CD4-positive, alpha-beta T cell (primary cell): ENCODE measurements at regions not wholly inside any gene's neighbourhood (a gene's known extent, or its start where the extent isn't known, plus 50 kb on each side); places are given as distances from the start of the nearest gene placed in this dataset.

Experiments
- ATAC-seq: fragments of 200-7000 bp; cut with Tn5 transposase; one replicate; pipeline ENCODE4 v1.10.0; 2022; ENCODE audit warnings: mild to moderate bottlenecking; ENCODE audit not compliant: poor library complexity
- CTCF ChIA-PET: fragments of 350-600 bp; sonication (Branson Sonifier 250); formaldehyde crosslinking; loops from one replicate; lab custom pipeline; 2021; ENCODE audit warnings: antibody characterized with exemption, inconsistent platforms; lab: Charles Lee
- POLR2A ChIA-PET: fragments of 350-600 bp; sonication (Branson Sonifier 250); formaldehyde crosslinking; loops from one replicate; lab custom pipeline; 2021; ENCODE audit warnings: antibody characterized with exemption, inconsistent platforms; lab: Charles Lee
- DNase-seq, 14 experiments: peaks; one replicate each; pipeline ENCODE4 v3.0.0-alpha.2; 2013 to 2020; ENCODE audit warnings: mixed read lengths in 2 of 14
- H3K27ac ChIP-seq, 2 donors: one replicate each; pipeline versions ENCODE4 v1.5.1 to v1.7.0; 2013; ENCODE audit warnings: low read length in 2 of 2, low read depth in 1 of 2, mild to moderate bottlenecking in 1 of 2
- H3K27me3 ChIP-seq, 2 experiments: 1 replicate in 1 of 2; 2 replicates in 1 of 2; pipeline versions ENCODE4 v1.6.1 to v1.7.0; 2013; ENCODE audit warnings: low read length in 2 of 2, control low read depth in 1 of 2, mild to moderate bottlenecking in 1 of 2, moderate library complexity in 1 of 2; ENCODE audit not compliant: insufficient read depth in 2 of 2, control insufficient read depth in 1 of 2
- H3K36me3 ChIP-seq: one replicate; pipeline ENCODE4 v1.6.1; 2013; ENCODE audit warnings: low read length, control low read depth; ENCODE audit not compliant: insufficient read depth
- H3K4me1 ChIP-seq: one replicate; pipeline ENCODE4 v1.6.1; 2013; ENCODE audit warnings: low read length, control low read depth; ENCODE audit not compliant: insufficient read depth
- H3K4me3 ChIP-seq: one replicate; pipeline ENCODE4 v1.5.1; 2013; ENCODE audit warnings: mild to moderate bottlenecking, low read length, moderate library complexity
- H3K9me3 ChIP-seq, 2 experiments: 1 replicate in 1 of 2; 2 replicates in 1 of 2; pipeline versions ENCODE4 v1.6.1 to v1.7.0; 2013; ENCODE audit warnings: low read length in 2 of 2, mild to moderate bottlenecking in 2 of 2, control low read depth in 1 of 2, moderate library complexity in 1 of 2; ENCODE audit not compliant: control insufficient read depth in 1 of 2, insufficient read depth in 1 of 2
- H3K27ac Mint-ChIP-seq: one replicate; pipeline ENCODE4 v1.8.0; 2020; ENCODE audit warnings: mixed read lengths
- H3K27me3 Mint-ChIP-seq: one replicate; pipeline ENCODE4 v1.8.0; 2021; ENCODE audit warnings: mixed read lengths
- H3K36me3 Mint-ChIP-seq: one replicate; pipeline ENCODE4 v1.8.0; 2021; ENCODE audit warnings: low read depth, mixed read lengths
- H3K4me1 Mint-ChIP-seq: one replicate; pipeline ENCODE4 v1.8.0; 2021; ENCODE audit warnings: low read depth, mixed read lengths
- H3K4me3 Mint-ChIP-seq: one replicate; pipeline ENCODE4 v1.8.0; 2020; ENCODE audit warnings: mild to moderate bottlenecking, mixed read lengths
- H3K9me3 Mint-ChIP-seq: one replicate; pipeline ENCODE4 v1.8.0; 2020; ENCODE audit warnings: mixed read lengths
- intact Hi-C, 2 experiments: fragments of 100-400 bp; cut with DNase I in 1 of 2; cut with micrococcal nuclease in 1 of 2; formaldehyde crosslinking; loops; one replicate each; pipeline versions ENCODE4 v1.15.1 to v1.9.0; 2023 to 2025; cut with DNase I, micrococcal nuclease
- TF ChIP-seq, protein P1 (sequence below): fragments of 200-600 bp; IDR thresholded peaks from one replicate; pipeline ENCODE4 v1.8.0; 2022; ENCODE audit warnings: antibody characterized with exemption, mild to moderate bottlenecking

DNA sequence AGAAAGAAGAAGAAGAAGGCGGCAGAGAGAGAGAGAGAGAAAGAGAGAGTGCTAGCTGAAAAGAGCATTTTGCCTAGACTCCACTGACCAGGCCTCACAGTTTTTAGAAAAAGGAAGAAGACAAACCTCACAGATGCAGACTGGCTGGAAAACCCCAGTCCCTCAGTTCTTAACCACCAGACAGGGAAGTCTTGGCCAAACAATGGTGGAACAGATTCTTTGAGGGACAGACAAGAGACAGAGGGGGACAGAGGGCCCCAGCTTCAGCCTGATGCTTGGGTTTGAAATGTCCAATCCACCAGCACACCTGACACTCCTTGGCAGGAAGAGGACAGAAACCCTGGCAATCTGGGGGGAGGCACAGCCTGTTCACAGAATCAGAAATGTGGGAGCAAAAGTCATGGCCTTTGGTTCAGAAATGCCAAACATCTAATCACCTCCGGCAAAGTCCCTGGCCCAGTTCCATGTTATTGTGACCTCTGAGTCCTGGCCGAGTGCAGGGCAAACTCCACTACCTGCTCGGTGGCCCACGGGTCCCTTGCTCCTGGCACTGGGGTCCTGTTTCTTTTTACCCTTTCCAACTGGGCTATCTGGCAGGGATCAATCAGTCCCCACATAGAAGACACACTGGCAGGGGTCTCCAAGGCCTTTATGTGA lies 235.2 kb downstream of the LY86 start:
- Mint-ChIP-seq H3K36me3 (no peaks in the 10 kb centered on the region), H3K27me3 (peaks cover 25% of the 10 kb centered on the region), H3K4me3 (no peak overlapping the region), H3K27ac (no peak overlapping the region), H3K4me1 (no peaks in the 10 kb centered on the region), H3K9me3 (no peaks in the 10 kb centered on the region)
- H3K9me3 ChIP-seq, result no peaks in the 10 kb centered on the region
- no peak overlapping the region for H3K4me3 ChIP-seq
- H3K36me3 ChIP-seq, result no peaks in the 10 kb centered on the region
- intact Hi-C loops, result no loop called here
- H3K27ac ChIP-seq, result no peak overlapping the region
- peak in 2 of 14 experiments; percentile 40 to 49 for DNase-seq
- TF ChIP-seq, protein P1, sequence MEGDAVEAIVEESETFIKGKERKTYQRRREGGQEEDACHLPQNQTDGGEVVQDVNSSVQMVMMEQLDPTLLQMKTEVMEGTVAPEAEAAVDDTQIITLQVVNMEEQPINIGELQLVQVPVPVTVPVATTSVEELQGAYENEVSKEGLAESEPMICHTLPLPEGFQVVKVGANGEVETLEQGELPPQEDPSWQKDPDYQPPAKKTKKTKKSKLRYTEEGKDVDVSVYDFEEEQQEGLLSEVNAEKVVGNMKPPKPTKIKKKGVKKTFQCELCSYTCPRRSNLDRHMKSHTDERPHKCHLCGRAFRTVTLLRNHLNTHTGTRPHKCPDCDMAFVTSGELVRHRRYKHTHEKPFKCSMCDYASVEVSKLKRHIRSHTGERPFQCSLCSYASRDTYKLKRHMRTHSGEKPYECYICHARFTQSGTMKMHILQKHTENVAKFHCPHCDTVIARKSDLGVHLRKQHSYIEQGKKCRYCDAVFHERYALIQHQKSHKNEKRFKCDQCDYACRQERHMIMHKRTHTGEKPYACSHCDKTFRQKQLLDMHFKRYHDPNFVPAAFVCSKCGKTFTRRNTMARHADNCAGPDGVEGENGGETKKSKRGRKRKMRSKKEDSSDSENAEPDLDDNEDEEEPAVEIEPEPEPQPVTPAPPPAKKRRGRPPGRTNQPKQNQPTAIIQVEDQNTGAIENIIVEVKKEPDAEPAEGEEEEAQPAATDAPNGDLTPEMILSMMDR, result no peak
- peaks cover 0 to 5% of the 10 kb centered on the region in 2 experiments for H3K27me3 ChIP-seq
- ChIA-PET POLR2A (no interaction called here), CTCF (no interaction called here)
- H3K4me1 ChIP-seq, result no peaks in the 10 kb centered on the region
- no peak for ATAC-seq

- no peak for ATAC-seq
- no peak overlapping the region for H3K27ac ChIP-seq
- no peaks in the 10 kb centered on the region for H3K36me3 ChIP-seq
- H3K36me3 Mint-ChIP-seq, result no peaks in the 10 kb centered on the region
- H3K4me1 Mint-ChIP-seq, result no peaks in the 10 kb centered on the region
- no peak overlapping the region for H3K4me3 ChIP-seq
- no peak for DNase-seq
- H3K4me1 ChIP-seq, result no peaks in the 10 kb centered on the region
- no peaks in the 10 kb centered on the region for H3K9me3 Mint-ChIP-seq
- ChIA-PET POLR2A (no interaction called here), CTCF (no interaction called here)
- no peak overlapping the region for H3K27ac Mint-ChIP-seq
- peaks cover 0 to 5% of the 10 kb centered on the region in 2 experiments for H3K27me3 ChIP-seq
- intact Hi-C loops, result no loop called here
- no peak overlapping the region for H3K4me3 Mint-ChIP-seq
- TF ChIP-seq, protein P1, result no peak
- no peaks in the 10 kb centered on the region for H3K9me3 ChIP-seq
- H3K27me3 Mint-ChIP-seq, result peaks cover 22% of the 10 kb centered on the region
These were observed 235.9 kb downstream of the LY86 start for GRCh38 chr6:6824381-6824780.

DNA sequence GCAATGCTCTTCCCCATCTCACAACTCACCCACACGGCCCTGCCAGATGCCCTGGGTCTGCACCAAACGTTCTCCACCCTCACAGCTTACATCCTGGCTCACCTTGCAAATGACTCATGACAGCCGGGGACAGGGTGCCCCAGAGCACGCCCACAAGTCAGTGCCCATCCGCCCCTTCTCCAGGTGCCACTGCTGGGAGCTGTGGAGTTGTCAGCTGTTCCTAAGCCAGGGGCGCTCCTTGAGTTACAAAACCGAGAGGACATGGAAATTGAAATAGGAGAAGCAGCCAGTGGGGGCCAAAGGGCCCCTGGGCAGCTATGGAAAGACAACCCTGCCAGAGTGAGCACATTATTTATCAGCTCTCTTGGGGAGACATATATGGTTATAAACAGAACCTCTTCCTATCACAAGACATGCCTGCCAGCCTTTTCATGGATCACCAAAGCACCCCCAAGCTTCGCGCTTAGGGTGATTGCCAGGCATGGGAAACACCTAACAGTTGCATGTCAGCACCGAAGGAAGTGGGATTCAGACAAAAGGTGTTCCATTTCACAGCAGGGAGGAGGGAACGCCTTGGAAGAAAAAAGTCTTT lies 236.8 kb downstream of the LY86 start:
- H3K27ac ChIP-seq, result no peak overlapping the region
- H3K36me3 ChIP-seq, result no peaks in the 10 kb centered on the region
- peaks cover 0 to 5% of the 10 kb centered on the region in 2 experiments for H3K27me3 ChIP-seq
- TF ChIP-seq, protein P1, result no peak
- ATAC-seq (no peak), DNase-seq (no peak)
- Mint-ChIP-seq H3K4me1 (no peaks in the 10 kb centered on the region), H3K27ac (no peak overlapping the region), H3K27me3 (peaks cover 13% of the 10 kb centered on the region), H3K4me3 (no peak overlapping the region), H3K9me3 (no peaks in the 10 kb centered on the region), H3K36me3 (no peaks in the 10 kb centered on the region)
- ChIA-PET POLR2A (no interaction called here), CTCF (no interaction called here)
- H3K4me3 ChIP-seq, result no peak overlapping the region
- H3K9me3 ChIP-seq, result no peaks in the 10 kb centered on the region
- H3K4me1 ChIP-seq, result no peaks in the 10 kb centered on the region
- intact Hi-C loops, result no loop called here
